Thymus (tissue), 11 donors: ENCODE measurements at regions not wholly inside any gene's neighbourhood (a gene's known extent, or its start where the extent isn't known, plus 50 kb on each side); places are given as distances from the start of the nearest gene placed in this dataset.

Source experiments
- DNase-seq, 9 donors: peaks; one replicate each; pipeline ENCODE4 v3.0.0-alpha.2; 2013; ENCODE audit warnings: low spot score in 9 of 9, low read depth in 6 of 9, missing footprints in 1 of 9
- H3K27ac ChIP-seq, 2 donors: one replicate each; pipeline ENCODE4 v1.5.1; 2013; ENCODE audit warnings: control low read depth in 1 of 2, low read depth in 1 of 2, low read length in 1 of 2, mild to moderate bottlenecking in 1 of 2, moderate library complexity in 1 of 2
- H3K27me3 ChIP-seq, 2 donors: one replicate each; pipeline ENCODE4 v1.5.1; 2013; ENCODE audit warnings: low read length in 1 of 2; ENCODE audit not compliant: control insufficient read depth in 2 of 2, insufficient read depth in 1 of 2
- H3K36me3 ChIP-seq, 2 donors: one replicate each; pipeline ENCODE4 v1.5.1; 2013; ENCODE audit warnings: low read length in 1 of 2, mild to moderate bottlenecking in 1 of 2, moderate library complexity in 1 of 2; ENCODE audit not compliant: control insufficient read depth in 2 of 2, insufficient read depth in 2 of 2
- H3K4me1 ChIP-seq, 2 donors: one replicate each; pipeline ENCODE4 v1.5.1; 2013; ENCODE audit warnings: low read length in 2 of 2; ENCODE audit not compliant: control insufficient read depth in 2 of 2, insufficient read depth in 2 of 2
- H3K4me3 ChIP-seq, 2 donors: one replicate each; pipeline ENCODE4 v1.5.1; 2013; ENCODE audit warnings: low read length in 2 of 2, control low read depth in 1 of 2, mild to moderate bottlenecking in 1 of 2
- H3K9me3 ChIP-seq, 2 donors: one replicate each; pipeline ENCODE4 v1.5.1; 2013; ENCODE audit warnings: low read length in 1 of 2, mild to moderate bottlenecking in 1 of 2; ENCODE audit not compliant: control insufficient read depth in 2 of 2, insufficient read depth in 1 of 2
- WGBS: extraction: QIAGEN DNeasy Blood & Tissue Kit; methylation state at CpG from one replicate; pipeline ENCODE4 v1.1.7; 2013; 5-methylcytosine and 5-hydroxymethylcytosine counted together
- donor health status: healthy.

DNA sequence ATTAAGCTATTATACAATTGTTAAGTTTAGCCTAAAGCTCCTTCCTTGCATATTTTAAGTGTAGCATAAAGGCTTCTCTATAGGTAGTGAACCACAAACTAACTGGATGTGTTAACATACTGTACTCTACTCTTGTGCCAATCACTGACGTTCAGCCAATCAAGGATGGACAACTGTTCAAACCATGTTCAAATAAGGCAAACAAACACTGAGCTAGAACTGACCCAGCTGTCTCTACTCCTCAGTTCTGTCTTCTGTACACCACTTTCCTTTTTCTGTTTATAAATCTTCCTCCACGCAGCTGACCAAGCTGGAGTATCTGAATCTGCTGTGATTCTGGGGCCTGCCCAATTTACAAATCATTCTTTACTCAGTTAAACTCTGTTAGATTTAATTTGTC lies 188.7 kb upstream of the MBL2 start:
- Histone ChIP-seq H3K9me3 (peaks cover 0 to 4% of the 10 kb centered on the region in 2 donors), H3K4me3 (no peak overlapping the region), H3K36me3 (no peaks in the 10 kb centered on the region), H3K27ac (no peak overlapping the region), H3K4me1 (no peaks in the 10 kb centered on the region), H3K27me3 (no peaks in the 10 kb centered on the region)
- 97% methylated on average over 2 of the region's 2 CpGs for WGBS
- no peak for DNase-seq

DNA sequence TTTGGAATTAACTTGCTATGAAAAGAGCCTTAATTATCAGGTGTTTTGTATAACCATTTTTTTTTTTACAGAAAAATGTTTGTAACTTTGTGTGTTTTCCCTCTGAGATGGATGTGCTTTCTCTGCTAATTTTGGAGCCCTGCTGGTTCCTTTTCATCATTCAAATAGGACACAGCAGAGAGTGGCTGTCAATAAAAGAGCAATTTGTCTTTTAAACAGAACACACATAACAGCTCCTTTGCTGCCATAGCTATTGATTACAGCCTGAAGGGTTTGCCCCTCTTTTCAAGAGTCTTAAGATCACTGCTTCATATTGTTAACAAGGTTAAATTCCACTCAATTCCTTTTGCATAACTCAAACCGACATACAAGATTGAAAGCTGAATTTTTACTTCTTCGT lies 187.2 kb upstream of the MBL2 start:
- 96% methylated on average over 2 of the region's 2 CpGs for WGBS
- Histone ChIP-seq H3K4me1 (no peaks in the 10 kb centered on the region), H3K27ac (no peak overlapping the region), H3K36me3 (no peaks in the 10 kb centered on the region), H3K4me3 (no peak overlapping the region), H3K27me3 (no peaks in the 10 kb centered on the region), H3K9me3 (no peaks in the 10 kb centered on the region)
- DNase-seq = no peak

DNA sequence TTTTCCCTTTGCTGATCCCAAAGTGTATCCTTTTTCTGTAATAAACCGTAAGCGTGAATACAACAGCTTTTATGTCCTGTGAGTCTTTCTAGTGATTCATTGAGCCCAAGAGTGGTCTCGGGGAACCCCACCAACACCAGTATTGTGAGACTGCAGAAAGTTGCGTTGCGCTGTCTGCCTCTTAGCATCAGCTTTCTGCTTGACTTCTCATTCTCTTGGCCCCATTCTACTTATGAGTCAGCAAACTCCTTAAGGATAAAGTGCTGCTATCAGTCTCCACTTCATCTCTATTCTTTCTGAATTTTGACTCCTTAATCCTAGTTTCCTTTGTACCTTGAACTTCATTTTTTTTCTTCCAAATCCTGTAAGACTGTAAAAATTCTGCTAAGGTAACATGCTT lies 184.3 kb upstream of the MBL2 start:
- no peak overlapping the region for H3K27ac ChIP-seq
- WGBS = 90% methylated on average over 5 of the region's 5 CpGs
- H3K27me3 ChIP-seq = no peaks in the 10 kb centered on the region

DNA sequence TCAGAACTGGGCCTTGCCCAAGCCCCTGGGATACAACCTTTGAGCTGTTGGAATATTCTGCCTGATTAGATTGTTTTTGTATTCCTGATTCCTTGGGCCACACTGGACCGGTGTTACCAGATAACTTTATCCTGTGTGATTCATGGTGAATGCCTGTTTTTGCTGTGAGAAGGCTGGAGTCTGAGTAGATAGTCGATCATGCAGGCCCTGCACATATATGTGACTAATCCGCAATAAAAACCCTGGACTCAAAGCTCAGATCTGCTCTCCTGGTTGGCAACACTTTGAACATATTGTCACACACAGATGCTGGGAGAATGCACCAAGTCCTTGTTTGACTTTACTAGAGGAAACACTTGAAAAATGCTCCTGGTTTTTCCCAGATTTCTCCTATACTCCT lies 183.9 kb upstream of the MBL2 start:
- WGBS = 93% methylated on average over 3 of the region's 3 CpGs
- Histone ChIP-seq H3K9me3 (no peaks in the 10 kb centered on the region), H3K36me3 (no peaks in the 10 kb centered on the region), H3K27me3 (no peaks in the 10 kb centered on the region), H3K27ac (no peak overlapping the region), H3K4me3 (no peak overlapping the region), H3K4me1 (no peaks in the 10 kb centered on the region)
- no peak for DNase-seq

More for the DNA sequence above, 184.3 kb upstream of the MBL2 start:
- Histone ChIP-seq H3K4me1 (no peaks in the 10 kb centered on the region), H3K36me3 (no peaks in the 10 kb centered on the region), H3K9me3 (no peaks in the 10 kb centered on the region), H3K4me3 (no peak overlapping the region)
- DNase-seq = peak in 1 of 9 donors; percentile 5

DNA sequence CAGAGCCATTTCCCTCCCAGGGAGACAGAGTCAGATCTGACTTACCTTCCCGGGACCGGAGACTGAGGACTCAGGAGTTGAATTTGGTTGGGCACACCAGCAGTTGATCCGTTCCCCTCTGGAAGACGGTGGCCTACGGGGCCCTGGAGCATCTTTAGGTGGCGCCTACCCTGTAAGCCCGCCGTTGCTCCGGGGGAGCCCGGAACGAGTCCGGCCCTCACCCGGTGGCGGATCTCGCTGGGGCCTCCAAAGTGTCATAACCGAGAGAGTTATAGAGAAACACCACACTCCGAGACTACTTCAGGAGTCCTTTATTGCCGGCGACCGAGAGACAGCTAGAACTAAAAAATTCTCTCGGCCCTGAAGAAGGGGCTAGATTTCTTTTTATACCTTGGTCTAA lies 182.8 kb upstream of the MBL2 start:
- no peak for DNase-seq
- WGBS = 98% methylated on average over 21 of the region's 21 CpGs
- Histone ChIP-seq H3K4me1 (no peaks in the 10 kb centered on the region), H3K27me3 (no peaks in the 10 kb centered on the region), H3K27ac (no peak overlapping the region), H3K4me3 (no peak overlapping the region), H3K36me3 (no peaks in the 10 kb centered on the region), H3K9me3 (no peaks in the 10 kb centered on the region)

DNA sequence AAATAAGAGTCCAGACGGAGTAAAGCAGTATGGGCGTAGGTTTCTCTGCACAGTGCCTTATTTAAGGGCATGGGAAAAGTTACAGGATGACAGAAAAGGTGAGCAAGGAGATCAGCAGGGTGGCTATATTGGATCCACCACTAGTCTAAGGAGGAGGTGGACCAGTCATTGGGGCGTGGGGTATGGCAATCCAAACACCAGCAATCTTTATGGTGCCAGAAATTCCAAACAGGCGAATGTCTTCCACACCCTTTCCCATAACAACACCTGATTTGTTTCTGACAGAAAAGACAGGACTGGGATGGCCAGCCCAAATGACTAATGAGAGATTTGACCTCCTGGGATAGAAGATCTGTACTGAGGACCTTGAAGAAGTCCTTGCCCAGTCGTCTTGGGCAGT lies 181.8 kb upstream of the MBL2 start:
- H3K27ac ChIP-seq = no peak overlapping the region
- H3K4me1 ChIP-seq = no peaks in the 10 kb centered on the region
- no peak for DNase-seq
- 93% methylated on average over 5 of the region's 5 CpGs for WGBS
- no peaks in the 10 kb centered on the region for H3K27me3 ChIP-seq
- no peak overlapping the region for H3K4me3 ChIP-seq
- H3K36me3 ChIP-seq = no peaks in the 10 kb centered on the region
- H3K9me3 ChIP-seq = no peaks in the 10 kb centered on the region

DNA sequence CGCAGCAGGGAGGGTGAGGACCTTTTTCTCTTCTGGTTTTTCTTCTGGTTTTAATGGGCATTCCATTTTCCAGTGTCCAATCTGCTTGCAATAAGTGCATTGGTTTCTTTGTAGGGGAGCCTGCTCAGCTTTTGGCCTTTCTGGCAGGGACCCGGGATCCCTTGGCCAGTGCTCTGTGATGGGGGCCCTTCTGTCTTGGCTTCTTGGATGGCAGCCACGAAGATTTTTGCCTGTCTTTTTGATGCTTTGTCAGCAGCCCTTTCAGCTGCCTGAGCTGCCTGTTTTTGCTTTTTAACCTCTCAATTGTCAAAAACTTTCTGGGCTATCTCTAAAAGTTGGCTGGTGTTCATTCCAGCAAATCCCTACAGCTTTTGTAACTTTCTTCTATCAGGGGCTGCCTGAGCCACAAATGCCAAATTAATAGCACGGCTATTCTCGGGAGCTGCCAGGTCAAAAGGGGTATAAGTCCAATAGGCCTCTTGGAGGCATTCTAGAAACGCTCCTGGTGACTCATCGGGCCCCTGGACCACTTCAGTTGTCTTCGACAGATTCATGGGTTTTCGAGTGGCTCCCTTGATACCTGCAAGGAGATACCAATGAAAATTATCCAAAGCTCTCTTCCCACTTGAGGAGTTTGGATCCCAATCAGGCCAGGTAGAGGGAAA lies 179.9 kb upstream of the MBL2 start:
- no peak overlapping the region for H3K4me3 ChIP-seq
- H3K27ac ChIP-seq = no peak overlapping the region
- no peaks in the 10 kb centered on the region for H3K27me3 ChIP-seq
- H3K4me1 ChIP-seq = no peaks in the 10 kb centered on the region
- no peaks in the 10 kb centered on the region for H3K9me3 ChIP-seq
- no peaks in the 10 kb centered on the region for H3K36me3 ChIP-seq
- no peak for DNase-seq
- 93% methylated on average over 9 of the region's 9 CpGs for WGBS

DNA sequence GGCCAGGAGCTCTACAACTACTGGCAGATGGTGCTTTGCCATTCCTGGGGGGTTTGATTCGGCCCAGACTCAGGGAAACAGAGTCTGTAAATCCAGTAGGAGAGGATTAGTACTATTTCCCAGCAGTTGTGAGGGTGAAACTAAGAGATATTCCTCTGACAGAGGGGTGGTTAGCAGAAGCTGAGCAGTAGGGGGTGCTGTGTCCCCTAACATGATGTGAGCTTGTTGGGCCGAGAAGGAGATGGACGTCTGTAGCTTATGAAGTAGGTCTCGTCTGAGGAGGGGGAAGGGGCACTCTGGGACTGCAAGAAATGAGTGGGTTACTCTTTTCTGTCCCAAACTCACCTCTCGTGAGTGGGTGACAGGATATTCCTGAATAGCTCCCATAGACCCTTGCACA lies 179.2 kb upstream of the MBL2 start:
- peak in 7 of 9 donors; percentile 23 to 48 (median 29) for DNase-seq
- Histone ChIP-seq H3K27me3 (no peaks in the 10 kb centered on the region), H3K4me1 (no peaks in the 10 kb centered on the region), H3K9me3 (no peaks in the 10 kb centered on the region), H3K4me3 (no peak overlapping the region), H3K27ac (no peak overlapping the region), H3K36me3 (no peaks in the 10 kb centered on the region)
- WGBS = 31% methylated on average over 5 of the region's 5 CpGs

DNA sequence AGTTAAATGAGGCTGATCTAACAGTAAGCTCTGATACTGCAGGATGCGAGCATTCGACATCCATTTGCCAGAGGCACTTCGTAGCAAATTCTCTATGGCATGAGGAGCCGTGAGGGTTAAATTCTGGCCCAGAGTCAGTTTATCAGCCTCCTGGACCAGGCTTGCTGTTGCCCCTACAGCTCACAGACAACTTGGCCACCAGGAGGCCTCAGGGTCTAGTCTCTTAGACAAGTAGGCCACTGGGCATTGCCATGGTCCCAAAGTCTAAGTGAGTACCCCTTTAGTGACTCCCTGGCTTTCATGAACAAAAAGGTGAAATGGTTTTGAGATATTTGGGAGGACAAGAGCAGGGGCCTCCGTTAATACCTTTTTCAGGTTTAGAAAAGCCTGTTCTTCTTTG lies 178.0 kb upstream of the MBL2 start:
- H3K9me3 ChIP-seq = no peaks in the 10 kb centered on the region
- no peak for DNase-seq
- no peak overlapping the region for H3K27ac ChIP-seq
- no peaks in the 10 kb centered on the region for H3K36me3 ChIP-seq
- no peaks in the 10 kb centered on the region for H3K27me3 ChIP-seq
- 97% methylated on average over 5 of the region's 5 CpGs for WGBS
- H3K4me1 ChIP-seq = no peaks in the 10 kb centered on the region
- H3K4me3 ChIP-seq = no peak overlapping the region

DNA sequence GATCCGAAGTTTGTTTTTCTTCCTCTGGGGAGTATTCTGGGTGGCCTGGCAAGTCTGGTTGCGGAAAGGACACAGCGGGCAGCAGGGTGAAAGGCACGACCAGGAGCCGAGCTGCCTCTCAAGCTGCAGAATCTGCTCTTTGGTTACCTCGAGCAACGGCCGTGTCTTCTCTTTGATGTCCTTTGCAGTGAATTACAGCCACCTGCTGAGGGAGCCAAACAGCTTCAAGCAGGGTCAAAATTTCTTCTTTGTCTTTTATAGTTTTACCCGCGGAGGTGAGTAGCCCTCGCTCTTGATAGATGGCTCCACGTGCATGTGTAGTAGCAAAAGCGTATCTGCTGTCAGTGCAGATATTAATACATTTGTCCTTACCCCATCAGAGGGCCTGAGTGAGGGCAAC lies 177.3 kb upstream of the MBL2 start:
- Histone ChIP-seq H3K9me3 (no peaks in the 10 kb centered on the region), H3K27ac (no peak overlapping the region), H3K4me1 (no peaks in the 10 kb centered on the region), H3K27me3 (no peaks in the 10 kb centered on the region), H3K4me3 (no peak overlapping the region), H3K36me3 (no peaks in the 10 kb centered on the region)
- 85% methylated on average over 13 of the region's 13 CpGs for WGBS
- peak in 1 of 9 donors; percentile 8 for DNase-seq
